ENCODE measurements at regions not wholly inside any gene's neighbourhood (a gene's known extent, or its start where the extent isn't known, plus 50 kb on each side); places are given as distances from the start of the nearest gene placed in this dataset.
"Not testable (repeated sequence)": the region's sequence is repeated elsewhere in the genome, so short reads cannot be mapped to it uniquely, and the experiment has no call there.

GRCh38 chr6:104446101-104447080 is 413.3 kb downstream of the HACE1 start:
- TF ChIP-seq PBX3 (IDR thresholded peaks at IDR 0.05); EP300 (IDR thresholded peaks at IDR 0.05; ENCODE audit: borderline replicate concordance in 1 of 2, low read depth in 1 of 2, low read length in 1 of 2): not testable (repeated sequence)
